ENCODE measurements at regions not wholly inside any gene's neighbourhood (a gene's known extent, or its start where the extent isn't known, plus 50 kb on each side); places are given as distances from the start of the nearest gene placed in this dataset.
"Not testable (repeated sequence)": the region's sequence is repeated elsewhere in the genome, so short reads cannot be mapped to it uniquely, and the experiment has no call there.

GRCh38 chr22:10526079-10526478 is 5001.9 kb upstream of the OR11H1 start:
- not testable (repeated sequence) for H3K27me3 Mint-ChIP-seq; H3K4me1 Mint-ChIP-seq (ENCODE audit: unreplicated experiment); DNase-seq (ENCODE audit: extremely low spot score, unreplicated experiment); H3K27ac Mint-ChIP-seq; H3K9me3 Mint-ChIP-seq; H3K4me3 Mint-ChIP-seq; H3K36me3 Mint-ChIP-seq

DNA sequence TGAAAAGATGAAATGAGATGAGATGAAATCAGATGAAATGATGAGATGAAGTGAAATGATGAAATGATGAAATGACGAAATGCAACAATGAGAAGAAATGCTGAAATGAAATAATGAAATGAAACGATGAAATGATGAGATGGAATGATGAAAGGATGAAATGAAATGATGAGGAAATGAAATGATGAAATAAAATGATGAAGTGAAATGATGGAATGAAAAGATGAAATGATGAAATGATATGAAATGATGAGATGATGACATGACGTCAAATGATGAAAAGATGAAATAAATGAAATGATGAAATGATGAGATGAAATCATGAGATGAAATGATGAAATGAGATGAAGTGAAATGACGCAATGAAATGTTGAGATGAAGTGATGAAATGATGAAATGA is 4996.9 kb upstream of the OR11H1 start:
- H3K27me3 Mint-ChIP-seq; H3K4me1 Mint-ChIP-seq (ENCODE audit: unreplicated experiment); H3K27ac Mint-ChIP-seq; H3K4me3 Mint-ChIP-seq; DNase-seq (ENCODE audit: extremely low spot score, unreplicated experiment); H3K36me3 Mint-ChIP-seq; H3K9me3 Mint-ChIP-seq: not testable (repeated sequence)

DNA sequence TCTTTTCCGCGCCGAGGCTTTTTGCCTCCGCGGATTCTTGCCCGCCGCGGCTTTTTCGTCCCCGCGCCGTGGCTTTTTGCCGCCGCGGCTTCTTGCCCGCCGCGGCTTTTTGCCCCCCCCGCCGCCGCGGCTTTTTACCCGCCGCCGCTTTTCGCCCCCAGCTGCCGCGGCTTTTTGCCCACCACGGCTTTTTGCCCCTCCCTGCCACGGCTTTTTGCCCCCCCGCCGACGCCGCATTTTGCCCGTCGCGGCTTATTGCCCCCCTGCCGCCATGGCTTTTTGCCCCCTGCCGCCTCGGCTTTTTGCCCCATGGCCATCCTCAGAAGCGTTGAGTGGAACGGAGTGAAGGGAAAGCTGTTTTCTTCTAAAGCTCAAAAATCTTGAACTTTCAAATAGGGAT is 4955.5 kb upstream of the OR11H1 start:
- H3K9me3 Mint-ChIP-seq; H3K27ac Mint-ChIP-seq; H3K4me1 Mint-ChIP-seq (ENCODE audit: unreplicated experiment); H3K4me3 Mint-ChIP-seq; H3K27me3 Mint-ChIP-seq; DNase-seq (ENCODE audit: extremely low spot score, unreplicated experiment); H3K36me3 Mint-ChIP-seq: not testable (repeated sequence)

- not testable (repeated sequence) for H3K36me3 Mint-ChIP-seq, H3K27me3 Mint-ChIP-seq, H3K27ac Mint-ChIP-seq
Observed at GRCh38 chr22:10601071-10601470, 4926.9 kb upstream of the OR11H1 start.

DNA sequence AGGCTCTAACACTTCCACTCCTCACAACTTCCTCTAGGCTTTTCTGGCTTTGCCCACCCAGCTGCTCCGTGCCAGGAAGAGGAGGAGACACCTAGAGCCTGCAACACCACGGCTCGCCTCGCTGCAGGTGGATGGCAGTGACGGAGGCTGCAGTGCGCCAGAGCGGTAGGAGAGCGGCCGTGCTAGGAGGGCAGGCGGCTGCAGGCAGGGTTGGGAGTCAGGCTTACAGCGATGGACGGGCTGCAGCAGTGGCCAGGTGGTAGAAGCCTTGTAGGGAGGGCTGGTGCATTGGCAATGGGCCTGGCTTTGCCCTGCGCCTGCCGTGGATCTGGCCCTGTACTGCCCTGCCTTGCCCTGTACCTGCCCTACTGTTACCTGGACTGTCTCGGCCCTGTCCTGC is 4896.0 kb upstream of the OR11H1 start:
- H3K4me1 Mint-ChIP-seq (ENCODE audit: unreplicated experiment); DNase-seq (ENCODE audit: extremely low spot score, unreplicated experiment); H3K27ac Mint-ChIP-seq; H3K4me3 Mint-ChIP-seq; H3K36me3 Mint-ChIP-seq; H3K27me3 Mint-ChIP-seq; H3K9me3 Mint-ChIP-seq: not testable (repeated sequence)

More at GRCh38 chr22:10601071-10601470, 4926.9 kb upstream of the OR11H1 start:
- H3K9me3 Mint-ChIP-seq; H3K4me1 Mint-ChIP-seq (ENCODE audit: unreplicated experiment); H3K4me3 Mint-ChIP-seq; DNase-seq (ENCODE audit: extremely low spot score, unreplicated experiment): not testable (repeated sequence)

DNA sequence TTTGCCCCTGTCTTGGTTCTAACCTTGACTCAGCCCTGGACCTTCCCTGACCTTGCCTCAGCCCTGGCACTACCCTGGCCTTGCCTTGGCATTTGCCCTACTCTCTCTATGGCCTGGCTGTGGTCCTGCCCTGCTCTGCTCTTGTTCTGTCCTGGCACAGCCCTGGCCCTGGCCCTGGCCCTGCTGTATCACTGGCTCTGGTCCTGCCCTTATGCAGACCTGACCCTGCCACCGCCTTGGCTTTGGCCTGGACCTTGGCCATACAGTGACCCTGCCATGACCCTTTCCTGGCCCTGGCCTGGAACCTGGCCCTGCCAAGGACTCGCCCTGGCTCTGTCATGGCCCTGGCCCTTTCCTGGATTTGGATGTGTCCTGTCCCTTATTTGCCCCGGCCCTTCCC is 4892.7 kb upstream of the OR11H1 start:
- H3K9me3 Mint-ChIP-seq; H3K4me3 Mint-ChIP-seq; H3K27me3 Mint-ChIP-seq; H3K4me1 Mint-ChIP-seq (ENCODE audit: unreplicated experiment); H3K36me3 Mint-ChIP-seq; H3K27ac Mint-ChIP-seq; DNase-seq (ENCODE audit: extremely low spot score, unreplicated experiment): not testable (repeated sequence)

- H3K9me3 Mint-ChIP-seq; H3K4me3 Mint-ChIP-seq; H3K36me3 Mint-ChIP-seq; H3K4me1 Mint-ChIP-seq (ENCODE audit: unreplicated experiment); DNase-seq (ENCODE audit: extremely low spot score, unreplicated experiment); H3K27me3 Mint-ChIP-seq; H3K27ac Mint-ChIP-seq: not testable (repeated sequence)
Observed at GRCh38 chr22:10662818-10663217, 4865.2 kb upstream of the OR11H1 start.

DNA sequence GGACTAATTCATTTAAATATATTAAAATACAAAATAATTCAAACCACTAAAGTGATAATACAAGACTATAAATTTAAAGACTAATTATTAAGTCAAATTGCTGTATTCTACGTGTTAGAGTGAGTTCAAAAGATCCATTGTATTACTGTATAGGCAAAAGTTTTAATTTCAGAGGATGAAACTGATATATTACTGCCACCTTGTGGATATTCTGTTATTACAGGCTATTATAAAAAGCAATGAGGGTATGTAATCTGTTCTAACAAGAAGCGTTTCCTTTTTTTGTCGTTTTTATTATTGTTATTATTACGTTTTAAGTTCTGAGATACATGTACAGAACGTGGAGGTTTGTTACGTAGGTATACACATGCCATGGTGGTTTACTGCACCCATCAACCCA is 4854.9 kb upstream of the OR11H1 start:
- not testable (repeated sequence) for H3K4me1 Mint-ChIP-seq (ENCODE audit: unreplicated experiment); DNase-seq (ENCODE audit: extremely low spot score, unreplicated experiment); H3K9me3 Mint-ChIP-seq; H3K36me3 Mint-ChIP-seq; H3K27ac Mint-ChIP-seq; H3K27me3 Mint-ChIP-seq; H3K4me3 Mint-ChIP-seq
- peak; percentile 14 for TF ChIP-seq CTCF (conservative IDR thresholded peaks at IDR 0.05)

DNA sequence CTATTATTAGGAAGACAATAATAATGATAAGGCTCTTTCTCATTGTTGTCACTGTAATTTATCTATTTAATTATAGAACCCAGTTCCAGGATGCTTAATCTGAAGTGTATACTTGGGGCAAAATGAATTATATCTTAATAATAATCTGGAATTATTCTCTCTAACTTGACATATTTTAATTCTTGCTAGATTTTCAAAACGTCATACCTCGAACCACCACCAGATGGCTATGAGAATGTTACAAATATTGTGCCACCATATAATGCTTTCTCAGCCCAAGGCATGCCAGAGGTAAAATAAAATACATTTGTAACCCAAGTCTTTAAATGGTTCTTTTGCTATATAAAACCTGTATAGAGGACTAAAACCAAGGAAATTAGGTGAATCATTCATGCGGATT is 4849.3 kb upstream of the OR11H1 start:
- not testable (repeated sequence) for H3K4me1 Mint-ChIP-seq (ENCODE audit: unreplicated experiment); DNase-seq (ENCODE audit: extremely low spot score, unreplicated experiment); H3K27ac Mint-ChIP-seq; H3K27me3 Mint-ChIP-seq; H3K4me3 Mint-ChIP-seq; H3K36me3 Mint-ChIP-seq; H3K9me3 Mint-ChIP-seq

- H3K4me3 Mint-ChIP-seq; H3K27ac Mint-ChIP-seq; H3K27me3 Mint-ChIP-seq; H3K4me1 Mint-ChIP-seq (ENCODE audit: unreplicated experiment); H3K9me3 Mint-ChIP-seq; H3K36me3 Mint-ChIP-seq; DNase-seq (ENCODE audit: extremely low spot score, unreplicated experiment): not testable (repeated sequence)
Observed at GRCh38 chr22:10685436-10685835, 4842.6 kb upstream of the OR11H1 start.

GRCh38 chr22:10687256-10687655 is 4840.7 kb upstream of the OR11H1 start:
- not testable (repeated sequence) for H3K4me1 Mint-ChIP-seq (ENCODE audit: unreplicated experiment); H3K27me3 Mint-ChIP-seq; H3K4me3 Mint-ChIP-seq; DNase-seq (ENCODE audit: extremely low spot score, unreplicated experiment); H3K36me3 Mint-ChIP-seq; H3K27ac Mint-ChIP-seq; H3K9me3 Mint-ChIP-seq

DNA sequence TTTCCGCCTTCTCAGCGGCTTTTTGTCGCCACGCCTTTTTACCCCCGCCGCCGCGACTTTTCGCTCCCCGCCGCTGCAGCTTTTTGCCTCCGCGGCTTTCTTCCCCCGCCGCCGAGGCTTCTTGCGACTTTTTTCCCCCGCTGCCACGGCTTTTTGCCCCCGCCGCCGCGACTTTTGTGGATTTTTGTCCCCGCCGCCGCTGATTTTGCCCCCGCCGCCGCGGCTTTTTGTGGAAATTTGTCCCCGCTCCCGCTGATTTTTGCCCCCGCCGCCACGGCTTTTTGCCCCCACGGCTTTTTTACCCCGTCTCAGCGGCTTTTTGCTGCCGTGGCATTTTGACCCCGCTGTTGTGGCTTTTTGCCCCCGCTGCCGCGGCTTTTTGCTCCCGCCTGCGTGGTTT is 4829.2 kb upstream of the OR11H1 start:
- H3K9me3 Mint-ChIP-seq, result not testable (repeated sequence)

GRCh38 chr22:10699301-10700097 is 4828.5 kb upstream of the OR11H1 start:
- H3K9me3 Mint-ChIP-seq; H3K4me3 Mint-ChIP-seq; H3K27ac Mint-ChIP-seq; H3K4me1 Mint-ChIP-seq (ENCODE audit: unreplicated experiment); H3K36me3 Mint-ChIP-seq; DNase-seq (ENCODE audit: extremely low spot score, unreplicated experiment); H3K27me3 Mint-ChIP-seq: not testable (repeated sequence)

More for the DNA sequence above, 4829.2 kb upstream of the OR11H1 start:
- not testable (repeated sequence) for H3K4me3 Mint-ChIP-seq; H3K27me3 Mint-ChIP-seq; H3K4me1 Mint-ChIP-seq (ENCODE audit: unreplicated experiment); H3K36me3 Mint-ChIP-seq; DNase-seq (ENCODE audit: extremely low spot score, unreplicated experiment); H3K27ac Mint-ChIP-seq

- not testable (repeated sequence) for H3K4me3 Mint-ChIP-seq; H3K36me3 Mint-ChIP-seq; H3K9me3 Mint-ChIP-seq; DNase-seq (ENCODE audit: extremely low spot score, unreplicated experiment); H3K4me1 Mint-ChIP-seq (ENCODE audit: unreplicated experiment); H3K27me3 Mint-ChIP-seq; H3K27ac Mint-ChIP-seq
Observed at GRCh38 chr22:10708175-10708574, 4819.8 kb upstream of the OR11H1 start.
